Cardiac muscle cell (in vitro differentiated cells and primary cell): ENCODE measurements at regions not wholly inside any gene's neighbourhood (a gene's known extent, or its start where the extent isn't known, plus 50 kb on each side); places are given as distances from the start of the nearest gene placed in this dataset.

Experiments used
- DNase-seq, 2 donors: peaks; one replicate each; pipeline versions ENCODE4 v3.0.0 to v3.0.0-alpha.2; 2010 to 2017; ENCODE audit warnings: low read depth in 1 of 2, low spot score in 1 of 2
- H3K27ac ChIP-seq: fragments of 200-600 bp; sonication (generic); 2 replicates; pipeline ENCODE4 v1.5.1; 2016
- H3K27me3 ChIP-seq: fragments of 200-600 bp; sonication (generic); 2 replicates; pipeline ENCODE4 v1.6.0; 2016; ENCODE audit warnings: control low read depth
- H3K36me3 ChIP-seq: fragments of 200-600 bp; sonication (generic); 2 replicates; pipeline ENCODE4 v1.5.1; 2016; ENCODE audit warnings: control low read depth
- H3K4me1 ChIP-seq: fragments of 200-600 bp; sonication (generic); 2 replicates; pipeline ENCODE4 v1.8.1; 2017; ENCODE audit warnings: low read depth, mild to moderate bottlenecking, mixed run types
- H3K4me3 ChIP-seq: fragments of 200-600 bp; sonication (generic); 2 replicates; pipeline ENCODE4 v1.5.1; 2016; ENCODE audit warnings: mild to moderate bottlenecking
- H3K9me3 ChIP-seq: fragments of 200-600 bp; sonication (generic); 2 replicates; pipeline ENCODE4 v1.5.1; 2017; ENCODE audit warnings: low read depth, mild to moderate bottlenecking, control low read depth
- TF ChIP-seq, protein P1 (sequence below): IDR thresholded peaks from 2 replicates; pipeline ENCODE4 v1.5.1; 2012; ENCODE audit warnings: low read depth, mild to moderate bottlenecking, low read length

DNA sequence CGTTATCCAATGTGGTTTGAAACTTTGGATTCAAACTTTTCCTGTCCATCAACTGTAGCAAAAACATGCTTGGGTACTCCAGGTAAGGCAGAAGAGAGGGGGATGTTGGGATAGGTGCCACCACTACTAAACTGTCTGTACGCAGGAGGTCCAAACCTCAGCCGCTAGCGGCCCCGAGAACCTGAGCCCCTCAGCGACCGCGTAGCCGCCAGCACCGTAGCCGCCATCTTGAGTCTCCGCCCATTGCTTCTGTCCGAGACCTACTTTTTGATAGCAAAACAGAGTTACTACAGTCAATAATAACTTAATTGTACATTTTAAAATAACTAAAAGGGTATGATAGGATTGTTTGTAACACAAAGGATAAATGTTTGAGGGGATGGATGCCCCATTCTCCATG lies 119.9 kb upstream of the GRID2 start:
- no peaks in the 10 kb centered on the region for H3K27me3 ChIP-seq
- H3K36me3 ChIP-seq, result no peaks in the 10 kb centered on the region
- H3K9me3 ChIP-seq, result no peaks in the 10 kb centered on the region
- DNase-seq, result no peak
- no peaks in the 10 kb centered on the region for H3K4me1 ChIP-seq
- TF ChIP-seq, protein P1, sequence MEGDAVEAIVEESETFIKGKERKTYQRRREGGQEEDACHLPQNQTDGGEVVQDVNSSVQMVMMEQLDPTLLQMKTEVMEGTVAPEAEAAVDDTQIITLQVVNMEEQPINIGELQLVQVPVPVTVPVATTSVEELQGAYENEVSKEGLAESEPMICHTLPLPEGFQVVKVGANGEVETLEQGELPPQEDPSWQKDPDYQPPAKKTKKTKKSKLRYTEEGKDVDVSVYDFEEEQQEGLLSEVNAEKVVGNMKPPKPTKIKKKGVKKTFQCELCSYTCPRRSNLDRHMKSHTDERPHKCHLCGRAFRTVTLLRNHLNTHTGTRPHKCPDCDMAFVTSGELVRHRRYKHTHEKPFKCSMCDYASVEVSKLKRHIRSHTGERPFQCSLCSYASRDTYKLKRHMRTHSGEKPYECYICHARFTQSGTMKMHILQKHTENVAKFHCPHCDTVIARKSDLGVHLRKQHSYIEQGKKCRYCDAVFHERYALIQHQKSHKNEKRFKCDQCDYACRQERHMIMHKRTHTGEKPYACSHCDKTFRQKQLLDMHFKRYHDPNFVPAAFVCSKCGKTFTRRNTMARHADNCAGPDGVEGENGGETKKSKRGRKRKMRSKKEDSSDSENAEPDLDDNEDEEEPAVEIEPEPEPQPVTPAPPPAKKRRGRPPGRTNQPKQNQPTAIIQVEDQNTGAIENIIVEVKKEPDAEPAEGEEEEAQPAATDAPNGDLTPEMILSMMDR, result no peak
- no peak overlapping the region for H3K27ac ChIP-seq
- H3K4me3 ChIP-seq, result no peak overlapping the region

DNA sequence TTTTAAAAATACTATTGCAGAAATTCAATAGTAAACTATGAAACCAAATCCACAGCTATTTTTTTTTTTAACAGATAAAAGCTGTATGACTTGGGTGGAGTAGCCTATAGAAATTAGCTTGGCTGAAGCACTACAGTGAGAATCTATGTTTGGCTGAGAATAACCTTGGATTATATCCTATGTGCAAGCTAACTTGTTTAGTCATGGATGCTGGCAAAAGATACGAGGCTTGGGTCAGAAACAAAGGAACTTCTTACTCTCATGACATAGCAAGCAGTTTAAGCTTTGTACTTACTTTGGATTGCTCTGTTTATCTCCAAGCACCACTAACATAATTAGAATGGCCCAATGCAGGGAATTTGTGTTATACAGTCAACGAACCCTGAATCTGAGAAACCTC lies 119.2 kb upstream of the GRID2 start:
- no peak overlapping the region for H3K27ac ChIP-seq
- TF ChIP-seq, protein P1, result no peak
- no peaks in the 10 kb centered on the region for H3K27me3 ChIP-seq
- no peaks in the 10 kb centered on the region for H3K4me1 ChIP-seq
- H3K36me3 ChIP-seq, result no peaks in the 10 kb centered on the region
- no peak overlapping the region for H3K4me3 ChIP-seq
- H3K9me3 ChIP-seq, result no peaks in the 10 kb centered on the region
- DNase-seq, result peak in 1 of 2 donors; percentile 46

DNA sequence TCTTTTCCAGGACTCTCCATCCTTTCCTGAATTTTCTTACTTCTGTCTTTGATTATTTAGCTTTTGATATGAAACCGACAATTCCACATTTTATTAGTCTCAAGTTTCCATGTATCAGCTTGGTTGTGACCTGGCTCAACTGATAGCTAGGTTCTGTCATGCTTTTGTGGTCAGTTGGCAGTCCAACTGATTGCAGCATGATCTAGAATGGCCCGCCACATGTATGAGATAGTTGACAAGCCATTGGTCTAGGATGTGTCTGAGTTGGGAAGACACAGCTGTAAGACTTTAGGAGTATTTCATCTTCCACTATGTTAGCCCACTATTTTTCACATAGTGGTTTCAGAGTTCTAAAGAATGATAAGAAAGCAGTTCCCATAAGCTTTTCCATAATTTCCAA lies 117.5 kb upstream of the GRID2 start:
- Histone ChIP-seq H3K36me3 (no peaks in the 10 kb centered on the region), H3K27ac (no peak overlapping the region), H3K9me3 (no peaks in the 10 kb centered on the region), H3K4me3 (no peak overlapping the region), H3K27me3 (no peaks in the 10 kb centered on the region), H3K4me1 (no peaks in the 10 kb centered on the region)
- DNase-seq, result no peak
- TF ChIP-seq, protein P1, result no peak

DNA sequence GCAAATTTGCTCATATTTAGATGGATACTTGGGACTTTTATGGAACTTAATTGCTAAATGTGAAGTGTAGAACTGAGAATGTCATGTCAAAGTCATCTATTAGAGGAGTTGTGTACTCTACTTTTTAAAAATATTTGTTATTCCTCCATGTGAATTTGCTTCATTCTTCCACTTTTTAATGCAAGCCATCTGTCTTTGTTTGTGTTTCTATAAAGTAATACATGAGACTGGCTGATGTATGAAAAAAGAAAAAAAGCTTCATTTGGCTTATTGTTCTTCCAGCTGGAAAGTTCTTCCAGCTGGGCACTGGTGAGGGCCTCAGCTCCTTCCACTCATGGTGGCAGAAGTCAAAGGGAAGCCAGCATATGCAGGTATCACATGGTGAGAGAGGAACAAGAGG lies 114.6 kb upstream of the GRID2 start:
- no peaks in the 10 kb centered on the region for H3K9me3 ChIP-seq
- no peak overlapping the region for H3K27ac ChIP-seq
- DNase-seq, result no peak
- no peaks in the 10 kb centered on the region for H3K27me3 ChIP-seq
- no peaks in the 10 kb centered on the region for H3K4me1 ChIP-seq
- H3K4me3 ChIP-seq, result no peak overlapping the region
- no peaks in the 10 kb centered on the region for H3K36me3 ChIP-seq
- TF ChIP-seq, protein P1, result no peak

DNA sequence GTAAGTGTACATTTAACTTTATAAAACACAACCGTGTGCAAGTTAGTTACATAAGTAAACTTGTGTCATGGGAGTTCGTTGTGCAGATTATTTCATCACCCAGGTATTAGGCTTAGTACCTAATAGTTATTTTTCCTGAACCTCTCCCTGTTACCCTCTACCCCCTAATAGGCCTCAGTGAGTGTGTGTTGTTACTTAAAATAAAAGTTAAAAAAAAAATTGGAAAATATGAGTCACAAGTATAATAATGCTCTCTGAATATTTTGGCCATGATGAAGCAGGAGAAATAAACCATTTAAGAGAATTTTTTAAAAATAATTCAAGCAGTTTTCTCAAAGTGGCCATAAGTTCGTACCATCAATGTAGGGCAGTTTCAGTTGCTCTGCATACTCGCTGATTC lies 105.1 kb upstream of the GRID2 start:
- no peaks in the 10 kb centered on the region for H3K36me3 ChIP-seq
- peak in 1 of 2 donors; percentile 23 for DNase-seq
- no peak overlapping the region for H3K4me3 ChIP-seq
- no peak overlapping the region for H3K27ac ChIP-seq
- TF ChIP-seq, protein P1, result no peak
- no peaks in the 10 kb centered on the region for H3K4me1 ChIP-seq
- no peaks in the 10 kb centered on the region for H3K9me3 ChIP-seq
- no peaks in the 10 kb centered on the region for H3K27me3 ChIP-seq

DNA sequence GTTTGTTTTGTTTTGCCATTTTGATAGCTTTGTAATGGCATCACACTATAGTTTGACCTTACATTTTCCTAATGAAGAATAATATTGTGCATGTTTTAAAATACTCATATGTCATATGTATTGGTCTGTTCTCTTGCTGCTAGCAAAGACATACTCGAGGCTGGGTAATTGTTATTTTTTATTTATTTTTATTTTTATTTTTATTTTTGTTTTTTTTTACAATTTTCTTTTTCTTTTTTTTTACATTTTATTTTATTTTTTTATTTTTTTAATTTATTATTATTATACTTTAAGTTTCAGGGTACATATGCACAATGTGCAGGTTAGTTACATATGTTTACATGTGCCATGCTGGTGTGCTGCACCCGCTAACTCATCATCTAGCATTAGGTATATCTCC lies 104.6 kb upstream of the GRID2 start:
- Histone ChIP-seq H3K27ac (no peak overlapping the region), H3K4me3 (no peak overlapping the region), H3K36me3 (no peaks in the 10 kb centered on the region), H3K27me3 (no peaks in the 10 kb centered on the region), H3K9me3 (no peaks in the 10 kb centered on the region), H3K4me1 (no peaks in the 10 kb centered on the region)
- no peak for DNase-seq
- TF ChIP-seq, protein P1, result no peak
